ENCODE measurements at regions not wholly inside any gene's neighbourhood (a gene's known extent, or its start where the extent isn't known, plus 50 kb on each side); places are given as distances from the start of the nearest gene placed in this dataset.

- DNase-seq: no peak
These were observed 422.0 kb downstream of the GALR1 start for GRCh38 chr18:77671456-77672167.

GRCh38 chr18:77676910-77677309 lies 427.3 kb downstream of the GALR1 start:
- DNase-seq: no peak

- DNase-seq: no peak
These were observed 427.9 kb downstream of the GALR1 start for GRCh38 chr18:77677536-77677935.

- DNase-seq: no peak
These were observed 430.2 kb downstream of the GALR1 start for GRCh38 chr18:77679869-77680268.

- DNase-seq: no peak
These were observed 450.4 kb downstream of the GALR1 start for GRCh38 chr18:77700051-77700450.

GRCh38 chr18:77701977-77702376 lies 452.3 kb downstream of the GALR1 start:
- DNase-seq: no peak

DNA sequence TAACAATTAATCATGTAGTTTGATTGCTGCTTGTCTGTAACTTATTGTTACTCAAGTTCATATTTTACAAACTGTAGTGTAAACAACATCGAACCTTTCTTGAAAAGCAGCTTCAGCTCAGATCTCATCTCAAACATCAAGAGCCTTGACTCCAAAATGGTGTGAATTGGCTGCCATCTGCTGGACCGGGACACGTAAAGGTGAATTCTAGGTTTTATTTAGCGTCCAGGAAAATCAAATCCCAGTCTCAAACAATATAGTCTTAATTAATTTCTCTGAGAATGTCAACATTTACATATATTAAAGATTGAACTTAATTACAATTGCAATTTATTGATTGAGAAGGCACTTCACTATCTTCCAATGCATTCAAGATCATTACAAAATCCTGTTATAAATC lies 453.0 kb downstream of the GALR1 start:
- no peak for DNase-seq

DNA sequence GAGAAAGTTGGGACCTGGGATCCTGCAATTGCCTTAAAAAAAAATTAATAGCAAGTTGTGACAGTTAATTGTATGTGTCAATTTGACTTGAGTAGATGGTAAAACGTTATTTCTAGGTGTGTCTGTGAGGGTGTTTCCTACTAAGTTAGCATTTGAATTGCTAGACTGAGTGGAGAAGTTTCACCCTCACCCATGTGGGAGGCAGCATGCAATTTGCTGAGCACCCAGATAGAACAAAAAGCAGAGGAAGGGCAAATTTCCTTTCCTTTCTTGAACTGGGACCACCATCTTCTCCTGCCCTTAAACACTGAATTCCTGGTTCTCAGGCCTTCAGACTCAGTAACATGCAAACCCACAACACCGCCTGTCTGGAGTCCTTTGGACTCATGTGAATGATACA lies 455.7 kb downstream of the GALR1 start:
- no peak for DNase-seq

- DNase-seq: no peak
These were observed 459.3 kb downstream of the GALR1 start for GRCh38 chr18:77708826-77709506.

DNA sequence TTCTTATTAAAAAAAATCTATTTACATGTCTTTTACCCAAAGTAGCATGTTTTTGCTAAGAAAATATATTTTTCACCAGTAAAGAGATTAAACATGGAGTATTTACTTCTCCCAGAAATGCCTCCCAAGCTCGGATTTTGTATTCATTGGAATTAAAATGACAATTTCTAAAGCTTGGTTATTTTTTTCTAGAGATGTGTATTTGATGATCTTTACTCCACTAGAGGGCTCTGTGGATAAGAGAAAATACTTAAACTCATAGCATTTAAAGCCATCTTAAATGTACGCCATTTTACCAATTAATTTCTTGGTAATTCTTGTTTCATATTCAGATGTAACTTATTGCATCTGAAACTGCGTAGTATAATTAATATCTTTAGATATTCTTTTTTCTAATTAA lies 461.4 kb downstream of the GALR1 start:
- no peak for DNase-seq

DNA sequence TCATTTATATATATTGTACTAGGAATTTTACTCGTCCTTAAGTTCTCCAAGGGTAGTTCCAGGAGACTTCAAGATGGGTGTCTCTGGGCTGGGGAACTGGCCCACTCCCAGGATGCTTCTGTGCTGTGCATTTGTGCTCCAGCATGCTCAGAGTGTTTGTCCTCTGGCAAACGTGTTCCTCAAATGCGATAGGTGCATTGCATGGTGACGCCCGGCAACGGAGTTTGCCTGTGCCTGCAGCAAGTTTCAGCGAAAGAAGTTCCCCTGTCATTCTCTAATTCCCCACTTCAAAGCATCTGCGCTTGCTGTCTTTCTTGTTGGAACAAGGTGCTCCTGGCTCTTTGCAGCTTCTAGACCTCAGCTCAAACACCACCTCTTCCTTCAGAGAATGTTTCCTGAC lies 465.1 kb downstream of the GALR1 start:
- DNase-seq: no peak

GRCh38 chr18:77716282-77716681 lies 466.6 kb downstream of the GALR1 start:
- no peak for DNase-seq

DNA sequence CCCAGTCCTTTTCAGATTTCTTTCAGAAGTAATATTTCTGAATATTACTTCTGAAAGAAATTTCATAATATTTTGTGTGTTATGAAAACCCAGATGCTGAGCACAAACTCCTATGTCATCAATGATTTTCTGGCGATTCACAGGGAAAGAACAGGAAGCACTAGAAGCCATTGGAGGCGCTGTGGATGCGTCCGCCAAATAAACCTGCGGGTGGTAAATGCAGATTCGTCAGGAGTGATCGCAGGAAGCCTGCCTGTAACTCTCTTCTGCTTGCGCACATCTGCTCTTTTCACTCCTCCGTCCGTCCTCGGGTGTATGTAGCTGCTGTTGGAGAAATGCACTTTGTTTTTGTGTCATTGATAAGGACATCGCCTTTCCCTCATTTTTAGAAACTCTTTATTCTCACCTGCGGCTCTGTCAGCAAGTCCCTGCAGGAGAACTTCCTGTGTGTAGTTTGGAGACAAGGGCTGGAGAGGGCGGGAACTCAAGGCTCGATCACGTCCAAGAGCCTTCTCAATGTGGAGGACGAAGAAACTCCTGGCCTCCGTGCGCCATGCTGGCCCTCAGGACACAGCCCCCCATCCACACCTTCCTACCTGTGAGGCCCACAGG lies 483.8 kb downstream of the GALR1 start:
- no peak for DNase-seq

DNA sequence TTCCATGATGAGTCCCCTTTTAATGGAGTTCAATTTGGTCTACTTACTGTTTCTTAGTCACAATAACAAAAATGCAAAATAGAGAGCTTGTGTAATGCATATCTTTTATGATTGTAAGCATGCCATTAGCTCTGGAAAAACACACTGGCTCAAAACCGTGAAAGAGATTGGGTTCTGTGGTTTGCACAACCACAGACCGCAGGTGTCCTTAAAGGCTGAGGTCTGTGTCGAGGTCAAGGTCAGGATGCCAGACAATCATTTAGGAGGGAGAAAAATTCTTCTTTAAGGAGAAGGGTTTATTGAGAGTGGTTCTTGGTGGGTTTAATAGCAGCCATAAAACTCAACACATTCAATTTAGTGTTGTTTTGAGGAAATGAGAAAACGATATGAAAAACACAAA lies 487.2 kb downstream of the GALR1 start:
- DNase-seq: no peak

DNA sequence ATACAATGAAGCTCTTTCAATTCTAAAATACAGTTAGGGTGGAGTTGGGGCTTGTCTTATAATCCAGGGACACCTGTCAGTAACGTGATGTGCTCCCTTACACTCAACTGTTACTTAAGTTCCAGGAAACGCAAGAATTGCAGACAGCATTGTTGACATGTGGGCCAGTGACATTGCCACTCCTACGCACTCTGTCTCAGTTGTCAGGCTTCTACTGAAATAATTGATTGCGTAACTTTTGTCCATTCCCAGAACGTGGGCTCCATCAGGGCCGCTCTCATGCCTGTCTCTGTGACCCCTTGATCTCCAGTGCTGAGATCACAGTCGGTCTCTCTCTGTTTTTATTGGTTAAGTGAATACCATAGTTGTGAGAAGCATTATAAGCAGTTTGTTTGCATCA lies 487.8 kb downstream of the GALR1 start:
- DNase-seq: no peak

DNA sequence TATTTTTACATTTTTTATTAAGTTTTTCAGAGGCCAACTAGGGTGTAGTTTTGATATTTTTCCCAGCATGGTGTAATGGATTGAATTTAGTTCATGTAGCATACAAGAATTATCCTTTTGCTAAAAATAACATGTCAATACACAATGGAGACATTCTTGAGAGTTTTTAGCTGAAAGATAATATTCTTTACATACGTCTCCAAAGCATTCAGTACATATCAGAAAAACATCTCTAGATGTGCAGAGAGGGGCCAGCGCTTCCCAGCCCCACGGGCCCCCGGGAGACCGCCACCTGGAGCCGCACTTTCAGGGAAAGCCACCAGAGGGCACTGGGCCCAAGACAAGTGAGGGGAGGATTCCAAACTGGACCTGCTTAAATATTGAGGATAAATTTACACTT lies 499.4 kb downstream of the GALR1 start:
- DNase-seq: no peak

DNA sequence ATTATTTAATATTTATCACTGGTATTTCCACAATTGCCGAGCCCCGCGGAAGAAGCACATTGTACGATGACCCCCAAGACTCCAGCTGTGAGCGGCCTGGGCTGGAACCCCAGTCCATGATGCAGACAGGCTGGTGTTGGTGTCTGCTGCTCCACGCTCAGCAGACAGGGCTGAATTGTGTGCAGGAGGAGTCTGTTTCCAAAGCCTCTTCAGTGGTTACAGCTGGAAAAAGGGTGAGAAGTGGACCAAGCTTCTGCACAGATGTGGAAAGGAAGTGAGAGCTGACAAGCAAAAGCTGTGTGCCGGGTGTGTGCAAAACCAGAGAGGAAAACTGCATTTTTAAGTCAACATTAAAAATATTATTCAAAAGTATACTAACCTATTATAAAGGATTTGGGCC lies 500.4 kb downstream of the GALR1 start:
- no peak for DNase-seq

GRCh38 chr18:77754475-77755044 lies 504.9 kb downstream of the GALR1 start:
- no peak for DNase-seq

GRCh38 chr18:77755187-77755586 lies 505.5 kb downstream of the GALR1 start:
- peak; percentile 68 for DNase-seq

- DNase-seq: no peak
These were observed 511.7 kb downstream of the GALR1 start for GRCh38 chr18:77761332-77761731.

GRCh38 chr18:77762014-77762413 lies 512.4 kb downstream of the GALR1 start:
- no peak for DNase-seq

DNA sequence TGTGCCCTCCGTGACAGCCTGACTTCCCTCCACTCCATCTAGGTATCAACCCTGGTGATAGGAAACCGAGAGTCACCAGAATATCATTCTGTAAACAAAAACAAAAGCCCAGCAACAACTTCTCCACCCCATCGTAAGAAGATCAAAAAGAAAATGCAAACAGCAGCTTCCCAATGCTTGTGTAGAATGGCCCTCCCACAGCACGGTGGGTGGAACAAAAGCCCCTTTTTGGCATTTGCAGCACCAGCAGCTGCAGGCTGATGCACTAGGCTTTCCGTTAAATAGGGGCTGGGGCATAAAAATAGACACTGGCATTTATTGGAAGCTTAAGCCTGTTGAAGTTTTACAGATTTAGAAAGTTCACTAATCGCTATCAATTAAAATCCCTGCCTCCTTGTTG lies 513.0 kb downstream of the GALR1 start:
- no peak for DNase-seq

GRCh38 chr18:77763530-77764145 lies 514.0 kb downstream of the GALR1 start:
- no peak for DNase-seq

- DNase-seq: peak; percentile 26
These were observed 515.8 kb downstream of the GALR1 start for GRCh38 chr18:77765468-77765867.
